Ovary (tissue), 3 donors: ENCODE measurements at regions not wholly inside any gene's neighbourhood (a gene's known extent, or its start where the extent isn't known, plus 50 kb on each side); places are given as distances from the start of the nearest gene placed in this dataset.

Experiments
- CTCF ChIP-seq, 3 donors: fragments of 450-650 bp in 2 of 3; fragments of 200-600 bp in 1 of 3; IDR thresholded peaks; one replicate each; pipeline versions ENCODE4 v1.5.1 to v1.8.0; 2016 to 2022; ENCODE audit warnings: antibody characterized with exemption in 3 of 3, mild to moderate bottlenecking in 1 of 3
- EP300 ChIP-seq: sonication (generic); formaldehyde crosslinking; IDR thresholded peaks from one replicate; pipeline ENCODE4 v1.6.1; 2017; ENCODE audit warnings: antibody characterized with exemption
- POLR2A ChIP-seq: fragments of 450-650 bp; IDR thresholded peaks from one replicate; pipeline ENCODE4 v1.6.1; 2017; ENCODE audit warnings: antibody characterized with exemption, mild to moderate bottlenecking, moderate library complexity
- donor health status: DM: no; HTN: no; CAD: no.

GRCh38 chr18:6498289-6498856 is 83.7 kb upstream of the L3MBTL4 start:
- TF ChIP-seq CTCF (IDR thresholded peaks at IDR 0.05) (no peak), POLR2A (no peak), EP300 (no peak)
